GM10847 (cell line): ENCODE measurements at regions not wholly inside any gene's neighbourhood (a gene's known extent, or its start where the extent isn't known, plus 50 kb on each side); places are given as distances from the start of the nearest gene placed in this dataset.

Experiments used
- POLR2A ChIP-seq: IDR thresholded peaks from 2 replicates; pipeline ENCODE4 v1.6.1; 2011; ENCODE audit not compliant: insufficient read length; ENCODE audit errors: extremely low read depth

DNA sequence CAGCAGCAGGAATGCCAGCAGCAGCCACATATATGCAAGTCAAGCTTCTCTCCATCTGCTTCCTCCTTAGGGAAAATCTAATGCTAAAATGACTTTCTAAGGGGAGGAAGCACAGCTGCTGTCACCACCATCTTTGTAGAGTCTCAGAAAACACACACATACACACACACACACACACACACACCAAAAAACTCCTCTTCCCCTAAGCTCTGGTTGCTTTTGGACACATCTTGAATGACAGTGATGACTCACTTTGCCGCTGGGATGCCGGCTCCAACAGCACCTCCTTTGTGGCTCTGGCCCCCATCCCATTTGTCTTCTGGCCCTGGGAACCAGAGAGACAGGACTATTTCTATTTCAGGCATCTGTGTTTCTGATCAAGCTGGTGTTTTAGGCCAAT is 124.8 kb upstream of the GOLIM4 start:
- TF ChIP-seq POLR2A: no peak

DNA sequence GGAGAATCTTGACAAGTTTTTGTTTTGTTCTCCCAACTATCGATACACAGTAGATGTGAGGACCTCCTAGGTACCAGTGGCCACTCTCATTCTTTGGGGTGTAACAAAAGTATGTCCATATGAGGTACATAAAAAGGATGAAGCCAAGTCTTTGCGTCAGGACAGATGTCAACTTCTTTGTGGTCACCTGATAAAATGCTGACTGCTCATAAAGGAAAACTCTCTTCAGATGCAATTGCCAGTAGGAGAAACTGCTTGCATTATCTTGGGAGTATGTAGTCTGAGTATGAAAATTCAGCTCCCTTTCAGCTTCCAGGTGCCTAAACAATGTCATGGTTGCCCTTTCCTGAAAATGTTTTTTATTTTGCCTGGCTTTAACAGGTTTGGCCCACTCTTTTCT is 123.8 kb upstream of the GOLIM4 start:
- TF ChIP-seq POLR2A: no peak

DNA sequence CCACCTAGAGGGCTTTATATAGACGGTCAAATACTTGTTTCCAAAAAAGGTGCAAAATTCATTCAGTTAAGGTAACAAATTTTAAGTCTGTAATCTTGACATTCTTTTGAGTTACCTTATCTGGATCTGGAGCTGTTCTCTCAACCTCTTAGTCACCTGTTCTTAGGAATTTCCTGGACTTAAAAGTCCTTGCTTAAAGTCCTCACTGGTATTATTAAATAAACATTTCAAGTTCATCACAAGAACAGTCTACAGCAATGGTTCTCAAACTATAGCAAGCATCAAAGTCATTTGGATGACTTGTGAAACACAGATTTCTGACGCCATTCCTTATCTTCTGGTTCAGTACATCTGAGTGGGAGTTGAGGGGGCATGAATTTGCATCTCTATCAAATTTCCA is 122.9 kb upstream of the GOLIM4 start:
- TF ChIP-seq POLR2A: no peak

DNA sequence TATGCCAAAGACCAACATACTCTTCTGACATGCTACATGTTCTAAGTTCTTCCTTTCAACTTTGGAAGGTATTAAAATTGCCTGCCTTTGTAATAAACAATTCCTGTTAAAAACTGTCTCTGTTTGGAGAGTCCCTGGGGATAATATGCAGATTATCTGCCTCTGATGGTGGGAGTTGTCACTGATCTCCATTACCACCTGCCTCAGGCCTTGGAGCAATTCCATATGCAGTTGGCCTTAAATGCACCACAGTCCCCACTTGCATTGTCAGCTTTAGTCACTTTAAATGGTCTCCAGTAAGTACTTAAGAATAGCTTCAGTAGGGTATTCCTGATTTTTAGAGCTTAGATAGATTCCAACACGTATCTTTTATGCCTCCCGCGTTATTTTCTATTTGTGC is 121.1 kb upstream of the GOLIM4 start:
- TF ChIP-seq POLR2A: no peak

DNA sequence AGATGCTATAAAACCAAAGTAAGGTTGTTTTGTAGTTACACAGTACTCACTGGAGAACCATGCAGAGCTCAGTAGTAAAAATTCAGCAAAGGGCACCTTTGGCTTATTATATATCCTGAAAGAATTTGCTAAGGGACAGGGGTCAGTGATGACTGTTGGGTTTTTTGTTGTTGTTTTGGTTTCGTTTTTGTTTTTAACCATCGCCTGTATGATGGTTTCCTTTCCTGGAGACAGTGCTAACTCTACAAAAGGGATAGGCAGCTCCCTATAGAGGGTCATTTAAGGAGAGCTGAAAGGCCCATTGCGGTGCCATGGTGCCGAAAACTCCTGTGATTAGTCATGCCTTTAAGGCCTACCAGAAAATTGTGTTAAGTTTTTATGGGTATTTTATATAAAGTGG is 118.2 kb upstream of the GOLIM4 start:
- TF ChIP-seq POLR2A: no peak

DNA sequence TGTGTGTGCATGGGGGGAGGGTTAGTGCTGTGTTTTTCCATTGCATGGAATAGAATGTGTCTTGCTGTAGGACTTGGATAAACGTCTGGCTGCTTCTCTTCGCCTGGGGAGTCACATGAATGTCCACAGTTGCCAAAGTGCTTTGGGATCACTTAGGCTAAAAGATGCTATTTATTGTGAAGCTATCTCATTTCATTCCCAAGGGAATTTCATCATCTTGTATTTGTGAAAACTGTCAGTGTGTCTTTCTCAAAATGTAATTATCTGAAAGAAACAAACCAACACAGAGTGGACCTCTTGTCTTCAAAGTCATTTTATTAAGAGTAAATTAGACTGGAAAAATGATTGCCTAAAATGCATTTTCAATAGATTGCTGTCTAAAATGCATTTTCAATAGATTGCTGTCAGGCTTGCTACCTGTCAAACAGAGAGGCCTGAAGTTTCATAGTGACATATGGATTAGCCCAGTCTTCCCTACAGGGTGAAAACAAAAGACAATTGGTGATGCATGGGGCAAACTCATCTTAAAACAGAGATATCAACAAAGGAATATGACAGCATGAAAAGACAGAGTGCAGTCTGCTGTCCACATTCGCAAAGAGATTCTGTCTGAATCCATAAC is 117.1 kb upstream of the GOLIM4 start:
- TF ChIP-seq POLR2A: no peak

DNA sequence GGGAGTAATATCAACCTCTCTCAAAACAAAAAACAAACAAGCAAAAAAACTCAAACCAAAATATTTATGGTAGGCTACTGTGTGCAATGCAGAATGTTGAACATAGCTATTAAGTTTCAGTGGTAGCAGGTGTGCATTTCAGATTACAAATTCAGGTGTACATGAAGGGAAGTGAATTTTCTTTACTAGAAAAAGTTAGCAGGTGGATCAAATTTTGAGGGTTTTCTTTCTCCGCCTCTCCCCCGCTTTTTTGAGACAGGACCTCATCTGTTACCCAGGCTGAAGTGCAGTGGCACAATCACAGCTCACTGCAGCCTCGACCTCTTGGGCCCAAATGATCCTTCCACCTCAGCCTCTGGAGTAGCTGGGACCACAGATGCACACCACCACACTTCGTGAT is 109.7 kb upstream of the GOLIM4 start:
- no peak for TF ChIP-seq POLR2A

DNA sequence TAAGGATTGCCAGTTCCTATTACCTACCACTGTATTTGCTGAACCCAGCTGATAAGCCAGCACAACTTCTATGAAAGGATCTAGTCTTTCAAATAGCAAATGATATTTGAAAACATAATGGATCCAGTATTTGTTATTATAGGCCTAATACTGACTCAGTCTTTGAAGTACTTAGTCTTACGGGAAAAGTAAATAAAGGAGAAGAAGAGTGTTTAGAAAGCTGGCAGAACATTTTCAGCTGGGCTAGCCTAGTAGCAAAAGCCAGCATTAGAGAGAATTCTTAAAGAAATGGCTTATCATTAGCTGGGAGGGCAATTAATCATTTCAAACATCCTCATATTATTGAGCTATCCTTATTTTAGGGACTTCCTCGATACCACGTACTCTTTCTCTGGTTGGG is 101.4 kb upstream of the GOLIM4 start:
- TF ChIP-seq POLR2A: no peak

DNA sequence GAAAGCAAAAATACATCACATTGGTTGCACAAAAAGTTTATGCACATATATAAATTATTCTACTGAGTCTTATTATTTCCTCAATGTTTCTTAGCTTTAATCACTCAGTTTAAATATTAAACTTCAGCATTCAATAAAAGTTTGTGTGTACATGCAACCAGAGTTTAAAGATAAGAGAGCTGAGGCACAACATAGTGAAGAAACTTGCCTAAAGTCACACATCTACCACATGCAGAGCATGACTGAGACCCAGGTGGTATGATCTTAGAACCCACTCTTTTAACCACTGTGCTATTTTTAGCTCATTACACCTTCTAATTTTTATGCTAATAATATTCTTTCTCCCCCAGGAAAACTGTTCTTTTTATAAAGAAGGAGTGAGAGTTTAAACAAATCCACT is 96.1 kb upstream of the GOLIM4 start:
- TF ChIP-seq POLR2A: no peak

DNA sequence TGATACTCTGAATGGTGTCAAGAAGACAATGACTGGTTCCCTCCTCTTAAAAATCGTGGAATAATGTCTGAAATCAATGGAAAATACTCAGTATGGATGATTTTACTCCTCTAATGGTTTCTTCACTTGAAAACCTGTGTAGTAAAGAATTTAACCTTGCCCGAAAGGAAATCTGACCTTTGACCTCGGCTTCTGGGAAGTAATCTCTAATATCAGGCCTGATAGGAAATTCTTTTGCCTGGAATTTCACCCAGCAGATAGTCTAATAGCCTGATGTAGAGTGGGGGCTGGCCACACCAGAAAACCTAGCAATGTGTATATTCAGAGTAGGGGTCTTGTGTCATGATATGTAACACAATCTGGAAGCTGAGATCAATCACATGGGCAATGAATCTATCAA is 91.5 kb upstream of the GOLIM4 start:
- TF ChIP-seq POLR2A: no peak

DNA sequence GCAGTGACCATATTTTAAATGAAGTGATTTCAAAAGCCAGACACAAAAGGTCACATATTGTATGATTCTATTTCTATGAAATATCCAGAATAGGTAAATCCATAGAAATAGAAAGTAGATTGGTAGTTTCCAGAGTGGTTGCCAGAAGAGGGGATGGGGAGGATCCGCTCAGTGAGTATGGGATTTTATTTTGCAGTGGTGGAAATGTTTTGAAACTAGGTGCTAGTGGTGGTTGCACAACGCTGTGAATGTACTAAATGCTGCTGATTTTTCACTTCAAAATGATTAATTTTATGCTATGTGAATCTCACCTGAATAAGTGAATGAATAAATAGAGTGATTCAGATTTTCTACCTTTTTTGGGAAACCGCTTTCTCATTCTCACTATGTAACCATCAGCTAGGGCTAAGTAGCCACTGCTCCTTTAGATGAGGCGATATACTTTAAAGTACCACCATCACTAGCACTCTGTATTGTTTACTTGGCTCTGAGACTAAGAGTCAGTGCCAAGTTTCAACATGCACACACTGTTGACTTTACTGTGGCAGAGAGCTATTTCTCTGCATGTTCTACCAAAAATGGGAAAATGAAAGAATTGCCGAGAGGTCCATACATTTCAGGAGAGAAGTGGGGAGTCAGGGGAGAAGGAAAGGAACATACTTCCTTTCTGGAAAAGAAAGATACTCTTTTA is 90.7 kb upstream of the GOLIM4 start:
- TF ChIP-seq POLR2A: no peak

DNA sequence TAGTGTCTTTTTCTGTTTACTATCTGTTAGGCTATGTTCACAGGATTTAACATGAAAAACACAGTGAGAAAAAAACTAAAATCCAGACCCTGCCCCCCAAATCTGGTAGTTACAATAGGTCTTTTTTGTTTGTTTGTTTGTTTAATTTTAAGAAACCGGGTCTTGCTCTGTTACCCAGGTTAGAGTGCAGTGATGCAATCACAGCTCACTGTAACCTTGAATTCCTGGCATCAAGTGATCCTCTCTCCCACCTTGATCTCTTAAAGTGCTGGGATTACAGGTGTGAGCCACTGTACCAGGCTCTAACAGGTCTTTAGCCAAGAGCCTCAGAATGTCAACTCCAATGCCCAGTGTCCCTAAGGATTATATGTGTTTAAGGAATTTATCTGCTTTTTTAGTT is 88.0 kb upstream of the GOLIM4 start:
- TF ChIP-seq POLR2A: no peak

DNA sequence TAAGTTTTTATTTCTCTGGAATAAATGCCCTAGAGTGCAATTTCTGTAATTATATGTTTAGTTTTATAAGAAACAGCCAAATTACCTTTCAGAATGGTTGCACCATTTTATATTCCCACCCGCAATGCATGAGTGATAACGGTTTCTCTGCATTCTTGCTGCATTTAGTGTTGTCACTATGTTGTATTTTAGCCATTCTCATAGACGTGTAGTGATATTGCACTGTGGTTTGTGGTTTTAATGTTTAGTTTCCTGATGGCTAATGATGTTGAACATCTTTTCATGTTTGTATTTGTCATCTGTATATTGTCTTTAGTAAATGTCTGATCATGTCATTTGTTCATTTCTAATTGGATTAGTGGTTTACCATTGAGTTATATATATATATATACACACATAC is 73.0 kb upstream of the GOLIM4 start:
- TF ChIP-seq POLR2A: no peak

DNA sequence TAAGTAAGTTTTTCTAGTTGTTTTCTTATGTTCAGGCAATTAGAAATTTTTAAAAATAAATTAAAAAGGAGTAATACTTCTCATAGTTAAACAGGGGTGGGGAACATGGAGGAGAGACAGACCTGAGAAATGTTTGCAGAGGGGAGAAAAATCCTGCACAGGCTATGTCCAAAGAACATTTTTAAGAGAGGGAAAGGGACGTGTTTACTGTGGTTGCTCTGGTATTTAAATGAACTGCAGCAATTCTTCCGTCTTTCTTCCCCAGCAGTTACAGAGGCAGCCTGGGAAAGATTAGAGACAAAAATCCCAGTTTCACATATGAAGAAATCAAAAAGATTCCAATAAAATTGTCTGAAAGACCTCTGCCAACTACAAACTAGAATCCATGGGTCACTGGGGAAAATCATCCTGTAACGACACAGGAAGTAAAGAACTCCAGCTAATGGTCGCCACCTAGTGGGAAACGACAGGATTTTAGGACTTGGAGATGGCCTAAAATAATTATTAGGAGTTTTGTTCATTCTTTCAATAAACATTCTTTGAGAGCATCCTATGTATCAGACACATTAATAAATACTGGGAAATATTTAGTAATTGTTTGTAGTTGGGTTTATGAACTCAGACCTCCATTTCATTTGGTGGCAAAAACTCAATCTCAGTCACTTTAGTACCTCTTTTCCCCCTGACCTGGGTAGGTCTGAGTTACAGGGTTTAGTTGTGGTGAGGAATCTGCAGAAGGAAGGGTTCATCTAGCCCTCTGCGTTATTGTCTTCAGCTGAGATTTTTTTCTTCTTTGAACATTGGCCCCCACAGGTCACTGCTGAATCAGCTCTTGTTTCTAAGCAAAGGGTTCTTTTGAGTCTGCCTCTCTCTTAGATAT is 69.9 kb upstream of the GOLIM4 start:
- no peak for TF ChIP-seq POLR2A

DNA sequence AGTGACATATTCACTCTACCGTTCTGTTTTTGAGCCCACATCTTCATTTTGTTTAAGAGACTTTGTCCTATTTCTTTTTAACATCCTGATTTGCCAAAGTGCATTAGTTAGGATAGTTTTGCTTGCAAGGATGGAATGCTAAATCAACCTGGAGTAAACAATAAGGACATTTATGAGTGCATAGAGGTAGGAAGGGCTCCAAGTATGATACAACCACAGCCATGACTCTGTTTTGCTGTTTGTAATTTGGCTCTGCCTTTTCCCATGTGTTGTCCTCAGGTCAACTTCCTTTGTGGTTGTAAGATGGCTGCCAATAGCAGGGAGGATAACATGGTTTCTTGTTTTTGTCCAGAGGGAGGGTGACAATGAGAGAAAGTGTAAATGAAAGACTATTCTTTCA is 66.4 kb upstream of the GOLIM4 start:
- no peak for TF ChIP-seq POLR2A

DNA sequence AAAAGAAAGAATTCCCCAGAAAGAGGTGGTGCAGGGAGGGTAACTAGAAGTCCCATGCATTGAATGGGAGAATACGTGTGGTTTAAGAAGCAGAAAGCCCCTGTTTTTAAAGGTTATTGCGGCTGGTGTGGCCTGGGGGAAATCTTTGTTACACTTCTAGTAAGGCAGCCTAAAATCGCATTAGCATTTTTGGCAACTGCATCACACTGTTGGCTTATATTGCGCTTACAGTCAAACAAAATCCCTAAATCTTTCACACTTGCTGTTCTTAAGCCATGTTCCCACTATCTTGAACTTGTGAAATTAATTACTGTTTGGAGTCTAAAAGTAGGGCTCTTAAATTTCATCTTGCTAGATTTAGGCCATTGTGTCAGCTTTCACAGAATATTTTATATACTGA is 66.0 kb upstream of the GOLIM4 start:
- no peak for TF ChIP-seq POLR2A
